Ovary (tissue), 7 donors: ENCODE measurements at regions not wholly inside any gene's neighbourhood (a gene's known extent, or its start where the extent isn't known, plus 50 kb on each side); places are given as distances from the start of the nearest gene placed in this dataset.

Experiments
- DNase-seq, 5 donors: peaks; one replicate each; pipeline ENCODE4 v3.0.0-alpha.2; 2019 to 2020
- H3K27ac ChIP-seq, 2 donors: fragments of 200-600 bp; one replicate each; pipeline versions ENCODE4 v1.5.1 to v1.8.0; 2019 to 2022
- H3K27me3 ChIP-seq: fragments of 200-600 bp; one replicate; pipeline ENCODE4 v1.8.0; 2022
- H3K36me3 ChIP-seq: fragments of 200-600 bp; sonication (generic); one replicate; pipeline ENCODE4 v1.5.1; 2019
- H3K4me1 ChIP-seq: one replicate; pipeline ENCODE4 v1.8.1; 2013; ENCODE audit warnings: mild to moderate bottlenecking, moderate library complexity; ENCODE audit not compliant: insufficient read depth
- H3K4me3 ChIP-seq: fragments of 200-600 bp; sonication (generic); one replicate; pipeline ENCODE4 v1.5.1; 2017
- H3K9me3 ChIP-seq, 2 donors: fragments of 200-600 bp in 1 of 2; sonication (generic) in 1 of 2; one replicate each; pipeline versions ENCODE4 v1.5.1 to v1.8.1; 2013 to 2019; ENCODE audit warnings: mild to moderate bottlenecking in 1 of 2, moderate library complexity in 1 of 2
- EP300 ChIP-seq: sonication (generic); formaldehyde crosslinking; IDR thresholded peaks from one replicate; pipeline ENCODE4 v1.6.1; 2017; ENCODE audit warnings: antibody characterized with exemption
- POLR2A ChIP-seq: fragments of 450-650 bp; IDR thresholded peaks from one replicate; pipeline ENCODE4 v1.6.1; 2017; ENCODE audit warnings: antibody characterized with exemption, mild to moderate bottlenecking, moderate library complexity
- WGBS, 3 donors: extraction: QIAGEN DNeasy Blood & Tissue Kit in 1 of 3; methylation state at CpG; one replicate each; pipeline versions ENCODE4 v1.1.5 to v1.1.7; 2013 to 2017; 5-methylcytosine and 5-hydroxymethylcytosine counted together
- intact Hi-C, 4 donors: fragments of 100-400 bp; cut with DNase I; formaldehyde crosslinking; loops; one replicate each; pipeline versions ENCODE4 v1.11.0 to v1.15.1; 2022 to 2023
- TF ChIP-seq, protein P1 (sequence below), 3 donors: fragments of 450-650 bp in 2 of 3; fragments of 200-600 bp in 1 of 3; IDR thresholded peaks; one replicate each; pipeline versions ENCODE4 v1.5.1 to v1.8.0; 2016 to 2022; ENCODE audit warnings: antibody characterized with exemption in 3 of 3, mild to moderate bottlenecking in 1 of 3
- donor health status: DM: no; HTN: no; CAD: no; lungs with moderate emphysema.
- donor health status: DM: no; HTN: no; CAD: no.
- donor health status: Bipolar disorder and iron deficiency.
- donor health status: DM: no; HTN: no; CAD: no.
- donor health status: DM: yes; HTN: yes; CAD: no.

- Histone ChIP-seq H3K27ac (no peak overlapping the region), H3K36me3 (no peaks in the 10 kb centered on the region), H3K9me3 (no peaks in the 10 kb centered on the region), H3K27me3 (no peaks in the 10 kb centered on the region), H3K4me1 (no peaks in the 10 kb centered on the region), H3K4me3 (no peak overlapping the region)
- TF ChIP-seq, protein P1, sequence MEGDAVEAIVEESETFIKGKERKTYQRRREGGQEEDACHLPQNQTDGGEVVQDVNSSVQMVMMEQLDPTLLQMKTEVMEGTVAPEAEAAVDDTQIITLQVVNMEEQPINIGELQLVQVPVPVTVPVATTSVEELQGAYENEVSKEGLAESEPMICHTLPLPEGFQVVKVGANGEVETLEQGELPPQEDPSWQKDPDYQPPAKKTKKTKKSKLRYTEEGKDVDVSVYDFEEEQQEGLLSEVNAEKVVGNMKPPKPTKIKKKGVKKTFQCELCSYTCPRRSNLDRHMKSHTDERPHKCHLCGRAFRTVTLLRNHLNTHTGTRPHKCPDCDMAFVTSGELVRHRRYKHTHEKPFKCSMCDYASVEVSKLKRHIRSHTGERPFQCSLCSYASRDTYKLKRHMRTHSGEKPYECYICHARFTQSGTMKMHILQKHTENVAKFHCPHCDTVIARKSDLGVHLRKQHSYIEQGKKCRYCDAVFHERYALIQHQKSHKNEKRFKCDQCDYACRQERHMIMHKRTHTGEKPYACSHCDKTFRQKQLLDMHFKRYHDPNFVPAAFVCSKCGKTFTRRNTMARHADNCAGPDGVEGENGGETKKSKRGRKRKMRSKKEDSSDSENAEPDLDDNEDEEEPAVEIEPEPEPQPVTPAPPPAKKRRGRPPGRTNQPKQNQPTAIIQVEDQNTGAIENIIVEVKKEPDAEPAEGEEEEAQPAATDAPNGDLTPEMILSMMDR (IDR thresholded peaks at IDR 0.05): no peak
- no peak for TF ChIP-seq EP300
- no peak for TF ChIP-seq POLR2A
- intact Hi-C loops: no loop called here
- 87 to 92% (median 88%) methylated on average over 4 of the region's 4 CpGs for WGBS, 3 donors
- DNase-seq: no peak
These were observed 216.1 kb downstream of the FOXA2 start for GRCh38 chr20:22368235-22368634.

DNA sequence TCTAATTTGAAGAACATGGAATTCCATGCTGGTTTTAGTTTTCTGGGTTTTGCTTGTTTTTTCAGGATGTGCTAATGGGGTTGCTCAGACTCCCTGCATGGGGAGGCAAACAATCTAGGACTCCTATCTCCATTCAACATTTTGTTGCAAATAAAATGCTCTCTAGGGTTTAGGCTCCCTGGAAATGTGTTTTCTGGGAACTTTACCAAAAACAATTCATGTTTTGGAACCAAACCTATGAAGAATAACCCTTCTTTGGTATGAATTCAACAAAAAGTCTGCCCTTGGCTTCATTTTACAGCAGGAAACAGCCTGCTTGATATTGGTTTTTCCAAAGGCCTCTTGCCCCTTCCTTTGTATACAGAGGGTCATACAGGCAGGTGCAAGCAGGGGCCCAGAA, 217.7 kb downstream of the FOXA2 start:
- Histone ChIP-seq H3K36me3 (no peaks in the 10 kb centered on the region), H3K27ac (no peak overlapping the region), H3K9me3 (no peaks in the 10 kb centered on the region), H3K27me3 (no peaks in the 10 kb centered on the region), H3K4me3 (no peak overlapping the region), H3K4me1 (no peaks in the 10 kb centered on the region)
- TF ChIP-seq EP300 (no peak), POLR2A (no peak)
- TF ChIP-seq, protein P1 (IDR thresholded peaks at IDR 0.05): no peak
- intact Hi-C loops: no loop called here
- no peak for DNase-seq

GRCh38 chr20:22354647-22355046, 229.7 kb downstream of the FOXA2 start:
- Histone ChIP-seq H3K27ac (no peak overlapping the region), H3K4me1 (no peaks in the 10 kb centered on the region), H3K4me3 (no peak overlapping the region), H3K9me3 (no peaks in the 10 kb centered on the region), H3K27me3 (no peaks in the 10 kb centered on the region), H3K36me3 (no peaks in the 10 kb centered on the region)
- 79 to 100% (median 93%) methylated on average over 1 of the region's 1 CpG for WGBS, 3 donors
- intact Hi-C loops: no loop called here
- no peak for DNase-seq
- no peak for TF ChIP-seq EP300
- TF ChIP-seq POLR2A: no peak
- TF ChIP-seq, protein P1 (IDR thresholded peaks at IDR 0.05): no peak

- WGBS, 3 donors: 70 to 83% (median 74%) methylated on average over 2 of the region's 2 CpGs
- intact Hi-C loops: no loop called here
These were observed 230.8 kb downstream of the FOXA2 start for GRCh38 chr20:22353586-22353985.

More at GRCh38 chr20:22353586-22353985, 230.8 kb downstream of the FOXA2 start:
- DNase-seq: no peak
- Histone ChIP-seq H3K4me1 (no peaks in the 10 kb centered on the region), H3K27ac (no peak overlapping the region), H3K9me3 (no peaks in the 10 kb centered on the region), H3K27me3 (no peaks in the 10 kb centered on the region), H3K4me3 (no peak overlapping the region), H3K36me3 (no peaks in the 10 kb centered on the region)
- no peak for TF ChIP-seq EP300
- TF ChIP-seq POLR2A: no peak
- TF ChIP-seq, protein P1 (IDR thresholded peaks at IDR 0.05): no peak
